Hepatocyte (in vitro differentiated cells): ENCODE measurements at regions not wholly inside any gene's neighbourhood (a gene's known extent, or its start where the extent isn't known, plus 50 kb on each side); places are given as distances from the start of the nearest gene placed in this dataset.
"Not testable (repeated sequence)": the region's sequence is repeated elsewhere in the genome, so short reads cannot be mapped to it uniquely, and the experiment has no call there.

ENCODE experiments used
- DNase-seq: peaks from one replicate; pipeline ENCODE4 v3.0.0-alpha.2; 2016; ENCODE audit warnings: low spot score
- H2AFZ ChIP-seq: fragments of 200-600 bp; sonication (generic); 2 replicates; pipeline ENCODE4 v1.6.0; 2016; ENCODE audit warnings: antibody characterized with exemption, mild to moderate bottlenecking
- H3K27ac ChIP-seq: fragments of 200-600 bp; sonication (generic); 2 replicates; pipeline ENCODE4 v1.5.1; 2016; ENCODE audit warnings: mild to moderate bottlenecking
- H3K27me3 ChIP-seq: fragments of 200-600 bp; sonication (generic); 2 replicates; pipeline ENCODE4 v1.6.1; 2016
- H3K36me3 ChIP-seq: fragments of 200-600 bp; sonication (generic); replicated peaks from 2 replicates; pipeline ENCODE4 v1.5.1; 2016; ENCODE audit warnings: low read depth; ENCODE audit not compliant: insufficient read depth
- H3K4me1 ChIP-seq: fragments of 200-600 bp; sonication (generic); 2 replicates; pipeline ENCODE4 v1.5.1; 2016; ENCODE audit warnings: mild to moderate bottlenecking, moderate library complexity; ENCODE audit not compliant: insufficient read depth
- H3K4me2 ChIP-seq: fragments of 200-600 bp; sonication (generic); 2 replicates; pipeline ENCODE4 v1.6.0; 2016
- H3K4me3 ChIP-seq: fragments of 200-600 bp; sonication (generic); 2 replicates; pipeline ENCODE4 v1.5.1; 2016; ENCODE audit warnings: mild to moderate bottlenecking
- H3K79me2 ChIP-seq: fragments of 200-600 bp; sonication (generic); 2 replicates; pipeline ENCODE4 v1.6.0; 2017; ENCODE audit warnings: mild to moderate bottlenecking
- H3K9me2 ChIP-seq: fragments of 200-600 bp; sonication (generic); replicated peaks from 2 replicates; pipeline ENCODE4 v1.6.0; 2017; ENCODE audit warnings: mild to moderate bottlenecking; ENCODE audit not compliant: insufficient read depth
- H3K9me3 ChIP-seq: fragments of 200-600 bp; sonication (generic); 2 replicates; pipeline ENCODE4 v1.5.1; 2016; ENCODE audit warnings: low read depth, mild to moderate bottlenecking
- H4K20me1 ChIP-seq: fragments of 200-600 bp; sonication (generic); 2 replicates; pipeline ENCODE4 v1.6.0; 2016; ENCODE audit warnings: mild to moderate bottlenecking; ENCODE audit not compliant: insufficient read depth, poor library complexity, severe bottlenecking
- EZH2 ChIP-seq: fragments of 200-600 bp; sonication (generic); IDR thresholded peaks from 2 replicates; pipeline ENCODE4 v1.6.1; 2016; ENCODE audit warnings: antibody characterized with exemption, mild to moderate bottlenecking, borderline replicate concordance
- EZH2phosphoT487 ChIP-seq: fragments of 200-600 bp; sonication (generic); IDR thresholded peaks from one replicate; pipeline ENCODE4 v1.6.1; 2018; ENCODE audit warnings: antibody characterized with exemption, mild to moderate bottlenecking, low read depth, moderate library complexity; ENCODE audit not compliant: unreplicated experiment, severe bottlenecking
- WGBS: methylation state at CpG from one replicate; pipeline ENCODE4 v1.1.6; 2016; ENCODE audit warnings: low lambda C conversion rate; ENCODE audit errors: missing lambda C conversion rate; 5-methylcytosine and 5-hydroxymethylcytosine counted together
- TF ChIP-seq, protein P1 (sequence below): fragments of 200-600 bp; sonication (generic); IDR thresholded peaks from 2 replicates; pipeline ENCODE4 v1.5.1; 2016; ENCODE audit warnings: antibody characterized with exemption, mild to moderate bottlenecking; ENCODE audit not compliant: poor library complexity

- Histone ChIP-seq H3K4me3 (no peak overlapping the region), H3K4me2 (no peak overlapping the region)
These were observed 116.0 kb upstream of the MRPS22 start for GRCh38 chr3:139227827-139228226.

DNA sequence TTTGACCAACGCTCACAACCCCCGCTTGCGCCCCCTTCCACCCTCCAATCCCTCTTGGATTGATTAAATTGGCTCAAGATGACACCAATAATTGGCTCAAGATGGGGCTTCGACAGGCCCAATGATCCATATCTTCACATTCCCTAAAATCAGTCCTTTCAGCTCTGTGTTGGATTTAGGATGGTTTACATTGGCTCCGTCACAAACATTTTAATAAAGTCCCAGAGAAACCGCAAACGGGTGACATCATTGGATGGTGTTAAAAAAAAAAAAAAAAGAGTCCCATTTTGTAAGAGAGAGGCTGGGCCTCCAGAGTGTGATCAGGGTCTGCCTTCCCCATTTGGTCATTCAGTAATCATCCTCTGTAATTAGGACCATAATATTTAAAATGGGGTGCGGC, 113.4 kb upstream of the MRPS22 start:
- no peak for DNase-seq
- Histone ChIP-seq H3K9me3 (no peaks in the 10 kb centered on the region), H3K79me2 (no peaks in the 10 kb centered on the region), H3K4me2 (no peak overlapping the region), H3K27me3 (no peaks in the 10 kb centered on the region), H3K4me1 (peaks cover 4% of the 10 kb centered on the region), H4K20me1 (no peaks in the 10 kb centered on the region), H3K36me3 (no peaks in the 10 kb centered on the region), H3K9me2 (no peaks in the 10 kb centered on the region), H2AFZ (no peak overlapping the region), H3K27ac (no peak overlapping the region), H3K4me3 (no peak overlapping the region)
- WGBS: 85% methylated on average over 8 of the region's 8 CpGs
- no peak for TF ChIP-seq EZH2phosphoT487
- TF ChIP-seq, protein P1, sequence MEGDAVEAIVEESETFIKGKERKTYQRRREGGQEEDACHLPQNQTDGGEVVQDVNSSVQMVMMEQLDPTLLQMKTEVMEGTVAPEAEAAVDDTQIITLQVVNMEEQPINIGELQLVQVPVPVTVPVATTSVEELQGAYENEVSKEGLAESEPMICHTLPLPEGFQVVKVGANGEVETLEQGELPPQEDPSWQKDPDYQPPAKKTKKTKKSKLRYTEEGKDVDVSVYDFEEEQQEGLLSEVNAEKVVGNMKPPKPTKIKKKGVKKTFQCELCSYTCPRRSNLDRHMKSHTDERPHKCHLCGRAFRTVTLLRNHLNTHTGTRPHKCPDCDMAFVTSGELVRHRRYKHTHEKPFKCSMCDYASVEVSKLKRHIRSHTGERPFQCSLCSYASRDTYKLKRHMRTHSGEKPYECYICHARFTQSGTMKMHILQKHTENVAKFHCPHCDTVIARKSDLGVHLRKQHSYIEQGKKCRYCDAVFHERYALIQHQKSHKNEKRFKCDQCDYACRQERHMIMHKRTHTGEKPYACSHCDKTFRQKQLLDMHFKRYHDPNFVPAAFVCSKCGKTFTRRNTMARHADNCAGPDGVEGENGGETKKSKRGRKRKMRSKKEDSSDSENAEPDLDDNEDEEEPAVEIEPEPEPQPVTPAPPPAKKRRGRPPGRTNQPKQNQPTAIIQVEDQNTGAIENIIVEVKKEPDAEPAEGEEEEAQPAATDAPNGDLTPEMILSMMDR: no peak

More at GRCh38 chr3:139227827-139228226, 116.0 kb upstream of the MRPS22 start:
- TF ChIP-seq, protein P1: no peak
- TF ChIP-seq EZH2phosphoT487: no peak
- no peak for TF ChIP-seq EZH2
- no peaks in the 10 kb centered on the region for H3K79me2 ChIP-seq
- H3K27me3 ChIP-seq: no peaks in the 10 kb centered on the region
- no peaks in the 10 kb centered on the region for H4K20me1 ChIP-seq
- H3K4me1 ChIP-seq: peaks cover 4% of the 10 kb centered on the region
- H2AFZ ChIP-seq: no peak overlapping the region
- no peaks in the 10 kb centered on the region for H3K36me3 ChIP-seq
- 56% methylated on average over 4 of the region's 4 CpGs for WGBS
- H3K27ac ChIP-seq: no peak overlapping the region
- H3K9me2 ChIP-seq: no peaks in the 10 kb centered on the region
- DNase-seq: no peak
- H3K9me3 ChIP-seq: no peaks in the 10 kb centered on the region

DNA sequence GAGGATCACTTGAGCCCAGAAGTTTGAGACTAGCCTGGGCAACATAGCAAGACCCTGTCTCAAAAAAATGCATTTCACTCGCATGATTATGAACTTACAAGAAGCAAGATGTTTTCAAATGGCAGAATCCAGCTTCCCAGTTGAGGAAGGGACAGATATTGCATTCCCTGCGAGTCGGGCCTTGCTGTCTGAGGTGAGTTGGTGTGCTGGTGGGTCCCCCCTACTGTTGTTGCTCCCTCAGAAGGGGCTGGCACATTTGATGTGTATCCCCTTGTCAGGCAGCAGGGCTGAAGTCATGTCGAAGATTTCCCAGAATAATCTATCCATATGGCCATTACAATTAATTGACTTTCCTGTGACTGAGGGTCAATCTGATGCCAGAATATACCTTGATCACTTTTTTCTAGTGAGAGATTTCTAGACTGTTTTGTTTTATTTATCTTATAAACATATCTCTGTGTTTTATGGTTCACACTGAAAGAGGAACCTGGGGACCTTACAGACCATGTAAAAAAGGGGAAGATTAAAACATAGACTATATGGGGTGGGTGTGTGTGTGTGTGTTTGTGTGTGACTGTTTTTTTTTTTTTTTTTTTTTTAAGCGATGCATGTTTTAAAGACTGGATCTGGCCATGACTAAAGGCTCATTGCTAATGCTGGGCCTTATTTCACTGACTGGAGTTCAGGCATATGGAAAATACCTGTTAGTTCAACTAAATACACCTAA, 112.1 kb upstream of the MRPS22 start:
- H3K9me2 ChIP-seq: no peaks in the 10 kb centered on the region
- no peaks in the 10 kb centered on the region for H3K27me3 ChIP-seq
- H3K4me1 ChIP-seq: peaks cover 4% of the 10 kb centered on the region
- DNase-seq: no peak
- H2AFZ ChIP-seq: no peak overlapping the region
- H3K36me3 ChIP-seq: no peaks in the 10 kb centered on the region
- TF ChIP-seq EZH2phosphoT487 (no peak), EZH2 (no peak)
- TF ChIP-seq, protein P1: no peak
- 88% methylated on average over 5 of the region's 5 CpGs for WGBS
- H3K27ac ChIP-seq: no peak overlapping the region
- no peak overlapping the region for H3K4me2 ChIP-seq
- no peaks in the 10 kb centered on the region for H4K20me1 ChIP-seq
- H3K79me2 ChIP-seq: no peaks in the 10 kb centered on the region
- H3K4me3 ChIP-seq: no peak overlapping the region
- H3K9me3 ChIP-seq: no peaks in the 10 kb centered on the region

- not testable (repeated sequence) for DNase-seq
These were observed 111.5 kb upstream of the MRPS22 start for GRCh38 chr3:139232341-139232740.

More at GRCh38 chr3:139232341-139232740, 111.5 kb upstream of the MRPS22 start:
- not testable (repeated sequence) for H3K27me3 ChIP-seq, H3K9me2 ChIP-seq, H3K4me3 ChIP-seq, H3K79me2 ChIP-seq, H3K36me3 ChIP-seq, H3K4me1 ChIP-seq, H3K27ac ChIP-seq, H4K20me1 ChIP-seq, H2AFZ ChIP-seq, H3K4me2 ChIP-seq, H3K9me3 ChIP-seq
- WGBS: 93% methylated on average over 3 of the region's 3 CpGs
